ENCODE measurements at regions not wholly inside any gene's neighbourhood (a gene's known extent, or its start where the extent isn't known, plus 50 kb on each side); places are given as distances from the start of the nearest gene placed in this dataset.
A peak's percentile ranks its signal among the peaks of the same experiment; 100 is the strongest.

DNA sequence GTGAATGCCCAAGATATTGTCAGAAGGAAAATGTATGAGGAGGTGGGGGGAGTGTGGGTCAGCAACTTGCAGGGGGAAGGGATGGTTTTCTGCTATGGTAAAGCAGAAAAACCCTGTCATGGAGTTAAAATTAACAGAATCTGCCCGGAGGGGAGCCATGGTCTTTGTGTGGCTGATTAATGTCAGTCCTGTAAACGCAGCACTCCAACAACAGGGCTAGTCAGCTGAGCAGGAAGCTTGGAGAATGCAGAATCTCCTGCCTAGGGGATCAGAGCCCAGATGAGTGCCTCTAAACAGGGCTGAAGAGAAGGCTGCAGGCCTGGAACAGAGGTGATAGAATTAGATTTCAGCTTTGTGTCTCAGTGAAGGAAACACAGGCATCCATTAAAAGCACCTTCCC, 140.9 kb upstream of the MTNR1B start:
- TF ChIP-seq, protein P1, sequence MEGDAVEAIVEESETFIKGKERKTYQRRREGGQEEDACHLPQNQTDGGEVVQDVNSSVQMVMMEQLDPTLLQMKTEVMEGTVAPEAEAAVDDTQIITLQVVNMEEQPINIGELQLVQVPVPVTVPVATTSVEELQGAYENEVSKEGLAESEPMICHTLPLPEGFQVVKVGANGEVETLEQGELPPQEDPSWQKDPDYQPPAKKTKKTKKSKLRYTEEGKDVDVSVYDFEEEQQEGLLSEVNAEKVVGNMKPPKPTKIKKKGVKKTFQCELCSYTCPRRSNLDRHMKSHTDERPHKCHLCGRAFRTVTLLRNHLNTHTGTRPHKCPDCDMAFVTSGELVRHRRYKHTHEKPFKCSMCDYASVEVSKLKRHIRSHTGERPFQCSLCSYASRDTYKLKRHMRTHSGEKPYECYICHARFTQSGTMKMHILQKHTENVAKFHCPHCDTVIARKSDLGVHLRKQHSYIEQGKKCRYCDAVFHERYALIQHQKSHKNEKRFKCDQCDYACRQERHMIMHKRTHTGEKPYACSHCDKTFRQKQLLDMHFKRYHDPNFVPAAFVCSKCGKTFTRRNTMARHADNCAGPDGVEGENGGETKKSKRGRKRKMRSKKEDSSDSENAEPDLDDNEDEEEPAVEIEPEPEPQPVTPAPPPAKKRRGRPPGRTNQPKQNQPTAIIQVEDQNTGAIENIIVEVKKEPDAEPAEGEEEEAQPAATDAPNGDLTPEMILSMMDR (IDR thresholded peaks at IDR 0.05): no peak
- TF ChIP-seq FOSL2 (IDR thresholded peaks at IDR 0.05; ENCODE audit: borderline replicate concordance, low read depth): no peak
- no peak for TF ChIP-seq GABPA (IDR thresholded peaks at IDR 0.05; ENCODE audit: low read depth)
- no peak for TF ChIP-seq YY1 (IDR thresholded peaks at IDR 0.05; ENCODE audit: low read depth)
- TF ChIP-seq RAD21 (IDR thresholded peaks at IDR 0.05; ENCODE audit: low read length): peak; percentile 25
- TF ChIP-seq RFX5 (IDR thresholded peaks at IDR 0.05; ENCODE audit: low read length): no peak
- 0 out of 2 replicates have a peak, but pooled peaks have one; percentile 16 for TF ChIP-seq TCF12 (IDR thresholded peaks at IDR 0.05)
- TF ChIP-seq POLR2AphosphoS5 (IDR thresholded peaks at IDR 0.05; ENCODE audit: low read depth, low read length): no peak
- TF ChIP-seq, protein P2, sequence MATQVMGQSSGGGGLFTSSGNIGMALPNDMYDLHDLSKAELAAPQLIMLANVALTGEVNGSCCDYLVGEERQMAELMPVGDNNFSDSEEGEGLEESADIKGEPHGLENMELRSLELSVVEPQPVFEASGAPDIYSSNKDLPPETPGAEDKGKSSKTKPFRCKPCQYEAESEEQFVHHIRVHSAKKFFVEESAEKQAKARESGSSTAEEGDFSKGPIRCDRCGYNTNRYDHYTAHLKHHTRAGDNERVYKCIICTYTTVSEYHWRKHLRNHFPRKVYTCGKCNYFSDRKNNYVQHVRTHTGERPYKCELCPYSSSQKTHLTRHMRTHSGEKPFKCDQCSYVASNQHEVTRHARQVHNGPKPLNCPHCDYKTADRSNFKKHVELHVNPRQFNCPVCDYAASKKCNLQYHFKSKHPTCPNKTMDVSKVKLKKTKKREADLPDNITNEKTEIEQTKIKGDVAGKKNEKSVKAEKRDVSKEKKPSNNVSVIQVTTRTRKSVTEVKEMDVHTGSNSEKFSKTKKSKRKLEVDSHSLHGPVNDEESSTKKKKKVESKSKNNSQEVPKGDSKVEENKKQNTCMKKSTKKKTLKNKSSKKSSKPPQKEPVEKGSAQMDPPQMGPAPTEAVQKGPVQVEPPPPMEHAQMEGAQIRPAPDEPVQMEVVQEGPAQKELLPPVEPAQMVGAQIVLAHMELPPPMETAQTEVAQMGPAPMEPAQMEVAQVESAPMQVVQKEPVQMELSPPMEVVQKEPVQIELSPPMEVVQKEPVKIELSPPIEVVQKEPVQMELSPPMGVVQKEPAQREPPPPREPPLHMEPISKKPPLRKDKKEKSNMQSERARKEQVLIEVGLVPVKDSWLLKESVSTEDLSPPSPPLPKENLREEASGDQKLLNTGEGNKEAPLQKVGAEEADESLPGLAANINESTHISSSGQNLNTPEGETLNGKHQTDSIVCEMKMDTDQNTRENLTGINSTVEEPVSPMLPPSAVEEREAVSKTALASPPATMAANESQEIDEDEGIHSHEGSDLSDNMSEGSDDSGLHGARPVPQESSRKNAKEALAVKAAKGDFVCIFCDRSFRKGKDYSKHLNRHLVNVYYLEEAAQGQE (IDR thresholded peaks at IDR 0.05; ENCODE audit: low read depth, low read length): no peak
- TF ChIP-seq TAF1 (IDR thresholded peaks at IDR 0.05; ENCODE audit: borderline replicate concordance, low read depth, low read length): no peak
- no peak for TF ChIP-seq SMC3 (IDR thresholded peaks at IDR 0.05; ENCODE audit: low read depth, low read length)
- no peak for TF ChIP-seq EZH2phosphoT487 (IDR thresholded peaks at IDR 0.05; ENCODE audit: borderline replicate concordance, low read depth)
- TF ChIP-seq RXRA (IDR thresholded peaks at IDR 0.05; ENCODE audit: borderline replicate concordance, low read depth): no peak
- peak; percentile 89 for TF ChIP-seq RCOR1 (IDR thresholded peaks at IDR 0.05; ENCODE audit: low read length)

All from SK-N-SH (cell line).